NCI-H2196 treated with DMSO at 0.1 percent for 48 hours (cell line): ENCODE measurements at regions not wholly inside any gene's neighbourhood (a gene's known extent, or its start where the extent isn't known, plus 50 kb on each side); places are given as distances from the start of the nearest gene placed in this dataset.
"Not testable (repeated sequence)": the region's sequence is repeated elsewhere in the genome, so short reads cannot be mapped to it uniquely, and the experiment has no call there.

Experiments used
- DNase-seq: peaks from one replicate; lab custom pipeline; 2025; ENCODE audit not compliant: unreplicated experiment; lab: John Stamatoyannopoulos, UW

- DNase-seq, result no peak
These were observed 209.1 kb upstream of the DAAM1 start for GRCh38 chr14:58979325-58979724.

GRCh38 chr14:58981840-58982239 is 206.6 kb upstream of the DAAM1 start:
- no peak for DNase-seq

GRCh38 chr14:58985786-58986185 is 202.7 kb upstream of the DAAM1 start:
- DNase-seq, result no peak

GRCh38 chr14:58987591-58987990 is 200.9 kb upstream of the DAAM1 start:
- no peak for DNase-seq

- no peak for DNase-seq
These were observed 195.5 kb upstream of the DAAM1 start for GRCh38 chr14:58992935-58993334.

- DNase-seq, result no peak
These were observed 194.3 kb upstream of the DAAM1 start for GRCh38 chr14:58994130-58994529.

- DNase-seq, result no peak
These were observed 184.5 kb upstream of the DAAM1 start for GRCh38 chr14:59004012-59004411.

- DNase-seq, result not testable (repeated sequence)
These were observed 182.3 kb upstream of the DAAM1 start for GRCh38 chr14:59006179-59006578.

GRCh38 chr14:59009967-59010366 is 178.5 kb upstream of the DAAM1 start:
- DNase-seq, result no peak

- DNase-seq, result no peak
These were observed 174.7 kb upstream of the DAAM1 start for GRCh38 chr14:59013672-59014298.

GRCh38 chr14:59015482-59015881 is 173.0 kb upstream of the DAAM1 start:
- DNase-seq, result no peak

GRCh38 chr14:59017285-59017965 is 171.0 kb upstream of the DAAM1 start:
- DNase-seq, result no peak

- DNase-seq, result no peak
These were observed 170.0 kb upstream of the DAAM1 start for GRCh38 chr14:59018460-59018859.

- no peak for DNase-seq
These were observed 169.5 kb upstream of the DAAM1 start for GRCh38 chr14:59018978-59019377.

GRCh38 chr14:59020382-59020781 is 168.1 kb upstream of the DAAM1 start:
- DNase-seq, result no peak

- DNase-seq, result no peak
These were observed 166.3 kb upstream of the DAAM1 start for GRCh38 chr14:59022144-59022543.

- DNase-seq, result no peak
These were observed 162.4 kb upstream of the DAAM1 start for GRCh38 chr14:59026081-59026480.

- DNase-seq, result not testable (repeated sequence)
These were observed 161.8 kb upstream of the DAAM1 start for GRCh38 chr14:59026640-59027039.

- peak; percentile 42 for DNase-seq
These were observed 159.8 kb upstream of the DAAM1 start for GRCh38 chr14:59028476-59029202.

GRCh38 chr14:59032826-59033225 is 155.6 kb upstream of the DAAM1 start:
- DNase-seq, result no peak

GRCh38 chr14:59036134-59036533 is 152.3 kb upstream of the DAAM1 start:
- DNase-seq, result no peak

GRCh38 chr14:59037086-59037485 is 151.4 kb upstream of the DAAM1 start:
- DNase-seq, result no peak
